Sciatic nerve (tissue), 2 donors: ENCODE measurements at regions not wholly inside any gene's neighbourhood (a gene's known extent, or its start where the extent isn't known, plus 50 kb on each side); places are given as distances from the start of the nearest gene placed in this dataset.
"Not testable (repeated sequence)": the region's sequence is repeated elsewhere in the genome, so short reads cannot be mapped to it uniquely, and the experiment has no call there.

Experiments
- ATAC-seq: fragments of 200-7000 bp; cut with Tn5 transposase; one replicate; pipeline ENCODE4 v1.9.1; 2020; ENCODE audit warnings: mild to moderate bottlenecking, moderate library complexity
- DNase-seq: peaks from one replicate; pipeline ENCODE4 v3.0.0-alpha.2; 2020; ENCODE audit warnings: low spot score
- intact Hi-C: fragments of 100-400 bp; cut with DNase I; formaldehyde crosslinking; loops from one replicate; pipeline ENCODE4 v1.14.2; 2022
- donor health status: DM: no; HTN: no; CAD: no.
- donor health status: DM: no; HTN: no; CAD: no.

DNA sequence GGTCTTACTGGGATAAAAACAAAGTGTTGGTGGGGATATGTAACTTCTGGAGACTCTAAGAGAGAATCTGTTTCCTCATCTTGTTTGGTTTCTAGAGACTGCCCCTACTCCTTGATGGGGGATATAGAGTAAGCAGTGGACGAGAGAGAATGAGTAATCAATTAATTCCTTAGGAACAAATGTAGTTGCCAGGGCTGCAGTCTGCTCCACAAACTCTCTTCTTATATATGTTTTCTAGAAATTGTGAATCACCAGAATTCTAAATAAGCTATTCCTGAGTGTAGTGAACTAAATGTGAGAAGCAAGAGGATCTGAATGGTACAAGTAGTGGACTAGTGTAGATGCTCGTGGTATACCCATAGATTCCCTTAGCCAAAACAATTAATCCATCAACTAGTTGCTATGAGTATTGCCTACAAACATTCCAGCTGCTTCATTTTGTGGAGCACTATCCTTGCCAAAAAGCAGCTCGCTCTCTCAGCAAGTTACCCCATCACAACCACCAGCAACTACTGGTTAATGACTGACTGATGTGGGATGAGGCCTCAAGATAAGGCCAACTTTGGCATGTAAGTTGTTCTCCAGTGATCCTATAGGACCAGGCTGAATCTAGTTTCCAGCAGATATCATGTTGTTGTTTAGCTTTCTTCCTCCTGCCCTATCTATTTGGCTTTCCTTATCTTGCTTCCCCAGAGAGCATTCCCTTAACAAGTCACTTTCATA, 273.0 kb downstream of the SLC7A11 start:
- DNase-seq (no peak), ATAC-seq (no peak)
- intact Hi-C loops, result no loop called here

DNA sequence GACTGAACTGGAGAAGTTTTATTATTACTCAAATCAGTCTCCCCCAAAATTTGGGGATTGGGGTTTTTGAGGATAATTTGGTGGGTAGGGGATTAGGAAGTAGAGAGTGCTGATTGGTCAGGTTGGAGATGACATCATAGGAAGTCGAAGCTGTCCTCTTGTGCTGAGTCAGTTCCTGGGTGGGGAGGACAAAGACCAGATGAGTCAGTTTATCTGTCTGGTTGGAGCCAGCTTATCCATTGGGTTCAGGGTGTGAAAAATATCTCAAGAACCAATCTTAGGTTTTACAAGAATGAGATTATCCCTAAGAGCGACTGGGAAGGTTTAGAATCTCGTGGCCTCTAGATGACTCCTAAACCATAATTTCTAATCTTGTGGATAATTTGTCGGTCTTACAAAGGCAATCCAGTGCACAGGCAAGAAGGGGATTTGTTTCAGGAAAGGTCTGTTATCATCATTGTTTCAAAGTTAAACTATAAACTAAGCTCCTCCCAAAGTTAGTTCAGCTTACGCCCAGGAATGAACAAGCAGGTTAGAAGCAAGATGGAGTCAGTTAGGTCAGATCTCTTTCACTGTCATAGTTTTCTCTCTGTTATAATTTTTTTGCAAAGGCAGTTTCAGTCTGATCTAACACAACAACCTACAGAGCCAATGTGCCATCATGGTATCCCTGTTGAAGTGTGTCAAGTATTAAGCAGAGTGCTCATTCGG, 274.5 kb downstream of the SLC7A11 start:
- DNase-seq (no peak), ATAC-seq (no peak)
- intact Hi-C loops, result no loop called here

DNA sequence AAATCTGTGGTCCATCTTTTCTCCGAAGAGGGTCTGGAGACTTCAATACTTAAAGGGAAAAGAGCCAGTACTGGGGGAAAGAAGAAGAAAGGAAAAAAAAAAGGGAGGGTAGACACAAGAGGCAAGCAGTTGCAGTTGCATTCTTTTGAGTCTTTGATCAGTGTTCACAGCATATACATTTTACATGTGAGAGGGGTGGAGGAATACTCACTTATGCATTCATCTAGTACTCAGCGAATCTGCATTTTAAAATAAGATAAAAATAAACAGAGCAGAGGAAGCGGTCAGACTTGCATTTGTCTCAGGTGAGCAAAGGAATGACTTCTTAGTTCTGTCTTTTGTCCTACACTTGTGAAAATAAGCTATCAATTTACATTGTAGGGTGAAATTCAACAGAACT, 275.6 kb downstream of the SLC7A11 start:
- ATAC-seq (no peak), DNase-seq (no peak)
- intact Hi-C loops, result no loop called here

DNA sequence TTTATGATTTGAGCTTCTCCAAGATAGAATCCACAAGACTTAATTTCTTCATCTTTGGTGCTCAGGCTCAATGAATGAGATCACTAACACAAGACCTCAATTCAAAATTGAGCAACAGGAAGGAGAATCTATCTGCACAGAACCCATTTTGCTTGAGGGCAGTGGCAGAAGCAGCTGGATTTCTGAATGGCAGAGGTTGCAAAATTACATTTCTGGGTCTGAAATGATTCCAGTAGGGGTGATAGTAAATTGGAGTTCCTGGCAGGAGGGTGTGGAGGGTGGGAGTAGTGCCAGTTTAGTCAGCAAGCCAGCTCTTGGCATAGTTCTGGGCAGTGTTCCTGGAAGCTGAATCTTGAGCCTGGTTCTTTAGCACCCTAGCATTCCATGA, 281.1 kb downstream of the SLC7A11 start:
- DNase-seq (no peak), ATAC-seq (peak; percentile 55)
- intact Hi-C loops, result no loop called here

DNA sequence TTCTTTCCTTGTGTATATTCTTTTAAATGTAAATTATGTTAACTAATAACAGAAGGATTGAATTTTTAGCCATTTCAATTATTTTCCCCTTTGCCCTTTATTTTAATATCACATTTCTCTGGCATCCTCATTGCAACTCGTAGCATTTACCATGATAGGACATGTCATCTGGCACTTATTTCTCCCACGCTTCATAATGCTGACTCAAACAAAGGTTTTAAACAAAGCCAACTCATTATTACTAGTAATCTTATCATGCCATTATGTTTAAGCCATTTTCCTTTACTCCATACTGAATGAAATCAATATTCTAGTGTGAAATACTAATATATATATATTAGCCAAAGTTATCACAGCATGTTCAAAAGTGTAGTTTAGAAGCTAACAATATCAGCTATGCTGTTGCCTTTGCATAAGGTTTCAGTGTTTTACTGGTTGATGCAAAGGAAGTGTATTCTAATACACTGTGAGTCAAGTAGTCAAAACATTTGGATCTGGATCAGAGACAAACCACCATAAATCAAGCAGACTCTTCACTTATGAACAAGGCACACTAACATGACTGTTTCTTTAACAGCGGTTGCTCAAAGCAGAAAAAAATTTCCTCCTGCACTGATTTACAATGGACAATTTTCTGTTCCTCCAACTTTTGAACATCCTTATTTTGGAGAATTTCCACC, 281.6 kb downstream of the SLC7A11 start:
- intact Hi-C loops, result no loop called here
- ATAC-seq (no peak), DNase-seq (no peak)

DNA sequence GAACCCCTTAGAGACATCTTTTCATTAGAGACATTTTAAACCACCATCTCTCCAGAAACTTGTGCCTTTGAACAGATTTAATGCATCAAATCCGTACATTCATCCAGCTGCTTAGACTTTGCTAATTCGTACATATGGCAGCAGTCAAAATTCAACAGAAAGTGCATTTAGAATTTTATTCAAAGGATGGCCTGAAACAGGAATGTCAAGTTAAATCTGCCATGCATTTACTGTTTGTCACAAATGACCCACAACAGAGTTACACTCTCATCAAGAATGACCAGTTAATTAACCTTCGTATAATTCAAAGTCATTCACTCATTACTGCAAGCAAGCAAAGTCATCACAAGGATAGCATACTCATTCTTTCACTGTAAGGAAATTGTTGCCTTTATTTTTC, 284.3 kb downstream of the SLC7A11 start:
- DNase-seq (no peak), ATAC-seq (no peak)
- intact Hi-C loops, result no loop called here

DNA sequence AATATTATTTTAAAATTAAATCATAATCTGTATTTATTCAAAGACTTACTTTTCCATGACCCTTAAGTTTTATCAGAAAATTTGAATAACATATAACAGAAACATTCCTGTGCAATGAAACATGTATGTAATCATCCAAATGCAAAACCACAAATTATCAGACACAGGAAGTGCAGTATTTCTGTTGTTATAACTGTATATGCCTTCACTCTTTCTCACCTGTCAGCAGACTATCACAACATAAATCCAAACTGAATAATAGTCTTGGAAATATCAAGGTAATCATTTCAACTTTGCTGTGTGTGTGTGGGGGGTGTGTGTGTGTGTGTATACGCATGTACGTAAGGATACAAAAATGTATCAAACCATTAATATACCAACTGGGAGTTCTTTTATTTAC, 285.9 kb downstream of the SLC7A11 start:
- DNase-seq, result no peak
- ATAC-seq, result no peak

DNA sequence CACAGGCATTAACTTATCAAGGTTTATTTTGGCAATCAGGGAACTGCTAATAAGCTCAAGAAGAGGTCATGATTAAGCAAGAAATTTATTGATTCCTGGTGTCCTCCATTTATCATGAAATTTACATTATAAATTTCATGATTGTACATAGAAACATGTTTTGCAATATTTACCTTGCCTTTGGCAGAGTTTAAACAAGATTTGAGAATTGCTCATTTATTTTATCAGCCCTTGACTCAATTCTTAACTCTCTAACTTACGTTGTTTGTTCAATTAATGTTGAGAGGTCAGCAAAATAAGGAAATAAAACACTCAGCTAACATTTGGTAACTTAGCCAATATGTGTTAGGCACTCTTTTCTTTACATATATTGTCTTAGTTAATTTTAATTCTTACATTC, 286.6 kb downstream of the SLC7A11 start:
- DNase-seq (no peak), ATAC-seq (no peak)
- intact Hi-C loops, result no loop called here

More for the DNA sequence above, 285.9 kb downstream of the SLC7A11 start:
- intact Hi-C loops, result no loop called here

DNA sequence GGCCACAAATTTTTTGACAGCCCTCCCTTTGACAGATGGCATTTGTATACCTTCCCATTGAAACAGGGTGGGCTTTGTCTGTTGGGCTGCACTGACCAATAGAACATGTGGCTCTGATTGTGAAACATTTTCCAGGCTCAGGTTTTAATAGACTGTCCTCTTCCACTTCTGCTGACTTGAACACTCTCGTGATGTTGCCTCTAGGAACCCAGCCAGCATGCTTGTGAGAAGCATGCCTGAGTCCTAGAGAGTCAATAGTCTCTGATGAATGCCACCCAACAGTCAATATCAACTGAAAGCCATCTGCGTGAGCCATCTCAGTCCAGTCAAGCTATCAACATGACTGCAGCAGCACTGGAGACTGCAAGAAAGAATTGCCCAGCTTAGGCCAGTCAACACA, 290.0 kb downstream of the SLC7A11 start:
- ATAC-seq, result peak; percentile 49

DNA sequence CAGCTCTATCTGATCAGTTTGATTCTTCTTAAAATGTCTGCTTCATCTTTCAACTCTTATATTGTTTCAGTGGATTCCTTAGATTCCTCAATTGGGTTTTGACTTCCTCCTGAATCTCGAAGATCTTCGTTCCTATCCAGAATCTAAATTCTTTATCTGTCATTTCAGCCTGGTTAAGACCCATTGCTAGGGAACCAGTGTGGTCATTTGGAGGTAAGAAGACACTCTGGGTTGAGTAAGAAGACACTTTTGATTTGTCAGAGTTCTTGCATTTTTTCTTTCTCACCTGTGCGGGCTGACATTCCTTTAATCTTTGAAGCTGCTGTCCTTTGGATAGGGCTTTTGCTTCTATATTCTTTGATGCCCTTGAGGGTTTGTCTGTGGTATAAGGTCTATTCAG, 291.9 kb downstream of the SLC7A11 start:
- intact Hi-C loops, result no loop called here
- ATAC-seq, result no peak
- DNase-seq, result no peak

More for the DNA sequence above, 290.0 kb downstream of the SLC7A11 start:
- intact Hi-C loops, result no loop called here
- no peak for DNase-seq

DNA sequence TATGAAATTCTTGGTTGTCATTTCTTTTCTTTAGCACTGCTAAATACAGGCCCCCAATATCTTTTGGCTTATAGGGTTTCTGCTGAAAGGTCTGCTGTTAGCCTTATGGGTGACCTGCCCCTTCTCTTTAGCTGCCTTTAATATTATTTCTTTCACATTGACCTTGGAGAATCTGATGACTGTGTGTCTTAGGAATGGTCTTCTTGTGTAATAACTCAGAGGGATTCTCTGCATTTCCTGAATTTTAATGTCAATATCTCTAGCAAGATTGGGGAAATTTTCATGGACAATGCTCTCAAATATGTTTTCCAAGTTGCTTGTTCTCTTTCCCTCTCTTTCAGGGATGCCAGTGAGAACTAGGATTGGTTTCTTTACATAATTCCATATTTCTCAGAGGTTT, 292.4 kb downstream of the SLC7A11 start:
- intact Hi-C loops, result no loop called here
- ATAC-seq (no peak), DNase-seq (no peak)

DNA sequence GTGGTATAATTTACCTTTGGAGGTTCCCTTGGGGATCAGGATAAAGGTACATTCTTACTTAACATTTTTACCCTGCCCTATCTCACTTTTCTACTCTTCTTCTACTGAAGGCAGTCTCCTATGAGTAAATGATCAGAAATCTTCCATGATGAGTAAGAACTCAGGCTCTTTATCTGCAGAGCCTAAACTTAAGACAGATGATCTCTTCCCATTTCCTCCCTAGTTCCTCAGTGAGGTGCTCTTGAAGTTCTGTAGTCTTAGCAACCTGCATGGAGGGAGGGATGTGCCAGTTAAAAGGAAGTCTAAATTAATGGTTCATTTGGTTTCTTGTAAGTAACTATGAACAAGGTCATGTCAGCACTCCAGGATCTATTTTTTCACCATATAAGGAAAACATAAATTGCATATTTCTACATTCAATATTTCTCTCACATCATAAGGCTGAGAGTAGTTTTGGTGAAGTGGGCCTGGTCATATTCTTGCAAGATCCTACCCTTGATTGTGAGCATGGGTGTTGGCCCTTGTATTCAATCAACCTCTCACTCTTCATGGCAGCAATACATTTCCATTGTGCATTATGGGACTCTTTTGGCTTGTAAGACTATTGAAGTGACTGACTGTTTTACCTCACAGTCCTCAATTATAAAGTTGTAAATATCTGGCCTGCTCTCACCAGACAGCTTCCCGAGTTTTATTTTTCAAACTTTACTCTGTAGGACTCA, 295.5 kb downstream of the SLC7A11 start:
- DNase-seq, result no peak
- intact Hi-C loops, result no loop called here
- no peak for ATAC-seq

DNA sequence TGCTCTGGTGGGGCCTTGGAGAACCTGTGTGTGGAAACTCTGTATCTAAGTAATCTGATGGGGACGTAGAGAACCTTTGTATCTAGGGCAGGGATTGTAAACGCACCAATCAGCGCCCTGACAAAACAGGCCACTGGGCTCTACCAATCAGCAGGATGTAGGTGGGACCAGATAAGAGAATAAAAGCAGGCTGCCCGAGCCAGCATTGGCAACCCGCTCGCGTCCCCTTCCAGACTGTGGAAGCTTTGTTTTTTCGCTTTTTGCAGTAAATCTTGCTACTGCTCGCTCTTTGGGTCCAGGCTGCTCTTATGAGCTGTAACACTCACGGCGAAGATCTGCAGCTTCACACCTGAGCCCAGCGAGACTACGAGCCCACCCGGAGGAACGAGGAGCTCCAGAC, 299.3 kb downstream of the SLC7A11 start:
- intact Hi-C loops, ATAC-seq, DNase-seq: not testable (repeated sequence)

DNA sequence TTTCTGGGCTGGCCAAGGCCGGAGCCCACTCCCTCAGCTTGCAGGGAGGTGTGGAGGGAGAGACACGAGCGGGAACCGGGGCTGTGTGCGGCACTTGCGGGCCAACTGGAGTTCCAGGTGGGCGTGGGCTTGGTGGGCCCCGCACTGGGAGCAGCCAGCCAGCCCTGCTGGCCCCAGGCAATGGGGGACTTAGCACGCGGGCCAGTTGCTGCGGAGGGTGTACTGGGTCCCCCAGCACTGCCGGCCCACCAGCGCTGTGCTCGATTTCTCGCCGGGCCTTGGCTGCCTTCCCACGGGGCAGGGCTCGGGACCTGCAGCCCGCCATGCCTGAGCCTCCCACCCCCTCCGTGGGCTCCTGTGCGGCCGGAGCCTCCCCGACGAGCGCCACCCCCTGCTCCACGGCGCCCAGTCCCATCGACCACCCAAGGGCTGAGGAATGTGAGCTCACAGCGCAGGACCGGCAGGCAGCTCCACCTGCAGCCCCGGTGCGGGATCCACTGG, 300.1 kb downstream of the SLC7A11 start:
- intact Hi-C loops, ATAC-seq, DNase-seq: not testable (repeated sequence)

DNA sequence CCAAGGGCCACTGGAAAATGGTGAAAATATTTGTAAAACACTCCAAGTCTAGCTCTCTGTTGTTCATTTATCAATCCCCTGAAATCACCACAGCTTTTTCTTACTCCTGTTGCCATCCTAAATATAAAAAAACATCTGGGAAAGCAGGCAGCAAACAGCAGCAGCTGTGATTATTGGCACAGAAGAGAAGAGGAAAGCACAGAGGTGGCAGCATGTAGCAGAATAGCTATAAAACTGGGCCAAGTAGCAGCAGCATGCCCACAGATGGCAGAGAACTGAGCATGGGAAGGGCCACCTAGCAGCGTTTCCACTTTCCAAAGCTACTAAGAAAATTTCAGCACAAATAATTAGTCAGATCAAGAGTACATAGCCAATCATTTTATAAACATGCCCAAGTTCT, 307.2 kb downstream of the SLC7A11 start:
- ATAC-seq, result no peak
- DNase-seq, result no peak
- intact Hi-C loops, result no loop called here

DNA sequence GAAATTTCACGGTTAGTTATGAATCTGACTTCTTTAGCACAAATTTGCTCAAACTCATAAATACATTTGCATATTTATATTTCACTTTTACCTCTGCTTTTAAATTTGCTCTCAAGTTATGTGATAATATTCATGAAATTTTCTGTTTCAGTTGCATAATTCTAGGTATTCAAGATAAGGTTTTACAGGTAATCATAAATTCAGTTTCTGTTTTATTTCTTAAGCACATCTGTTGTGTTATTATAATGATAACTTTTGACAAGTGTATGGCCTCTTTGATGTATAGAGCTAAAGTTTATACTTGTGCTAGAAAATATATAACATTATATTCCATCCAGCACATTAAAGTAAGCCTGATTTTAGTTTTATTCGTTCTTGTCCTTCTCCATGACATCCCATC, 308.1 kb downstream of the SLC7A11 start:
- no peak for ATAC-seq
- intact Hi-C loops, result no loop called here
- DNase-seq, result no peak

DNA sequence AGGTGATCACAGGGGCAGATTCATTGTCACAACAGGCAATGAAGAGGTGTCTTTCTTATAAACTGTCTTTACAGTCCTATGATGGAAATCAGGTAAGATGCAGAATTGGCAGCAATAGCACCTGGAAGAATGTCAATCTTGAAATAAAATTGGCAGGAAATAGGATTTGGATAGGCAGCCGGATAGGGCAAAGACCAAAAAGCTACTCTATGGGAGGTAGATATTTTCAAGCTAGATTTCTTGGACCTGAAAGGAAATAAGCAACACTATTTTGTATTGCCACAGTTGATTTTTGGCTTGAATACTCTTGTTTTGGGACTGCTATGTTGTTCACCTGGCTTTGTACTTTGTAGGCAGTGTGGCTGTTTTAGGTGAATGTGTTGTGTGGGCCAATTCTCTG, 314.2 kb downstream of the SLC7A11 start:
- ATAC-seq (no peak), DNase-seq (no peak)
- intact Hi-C loops, result no loop called here

DNA sequence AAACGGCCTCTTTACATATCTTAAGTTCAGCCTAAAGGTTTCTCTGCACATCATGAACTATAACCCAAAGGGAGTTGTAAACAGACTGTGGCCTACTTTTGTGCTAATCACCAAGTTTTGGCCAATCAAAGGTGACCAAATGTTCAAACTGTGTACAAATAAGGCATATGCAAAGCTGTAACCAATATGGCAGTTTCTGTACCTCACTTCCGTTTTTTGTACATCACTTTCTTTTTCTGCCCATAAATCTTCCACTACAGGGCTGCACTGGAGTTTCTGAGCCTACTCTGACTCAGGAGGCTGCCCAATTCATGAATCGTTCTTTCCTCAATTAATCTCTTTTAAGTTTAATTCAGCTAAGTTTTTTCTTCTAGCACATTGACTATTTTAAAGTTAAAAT, 318.7 kb downstream of the SLC7A11 start:
- intact Hi-C loops, result no loop called here
- DNase-seq, result no peak
- ATAC-seq, result no peak

DNA sequence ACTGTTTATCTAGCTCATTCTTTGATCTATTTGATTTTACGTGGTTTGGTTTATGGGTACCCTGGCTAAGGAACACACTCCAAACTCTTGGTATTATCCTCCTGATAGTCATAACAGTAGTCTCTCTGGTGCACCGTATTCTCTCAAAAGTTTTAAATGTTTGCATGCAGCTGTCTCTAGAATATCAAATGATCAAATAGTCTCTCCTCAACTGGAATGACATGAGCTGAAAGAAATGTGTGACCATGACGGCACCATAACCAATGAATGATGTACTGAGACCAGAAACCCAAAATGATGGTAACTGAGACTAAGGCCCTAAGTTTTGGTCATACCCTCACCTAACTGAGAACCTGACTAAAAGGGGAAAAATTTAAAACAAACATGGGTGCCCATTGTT, 319.4 kb downstream of the SLC7A11 start:
- DNase-seq (no peak), ATAC-seq (no peak)
- intact Hi-C loops, result no loop called here
